ENCODE measurements at regions not wholly inside any gene's neighbourhood (a gene's known extent, or its start where the extent isn't known, plus 50 kb on each side); places are given as distances from the start of the nearest gene placed in this dataset.

DNA sequence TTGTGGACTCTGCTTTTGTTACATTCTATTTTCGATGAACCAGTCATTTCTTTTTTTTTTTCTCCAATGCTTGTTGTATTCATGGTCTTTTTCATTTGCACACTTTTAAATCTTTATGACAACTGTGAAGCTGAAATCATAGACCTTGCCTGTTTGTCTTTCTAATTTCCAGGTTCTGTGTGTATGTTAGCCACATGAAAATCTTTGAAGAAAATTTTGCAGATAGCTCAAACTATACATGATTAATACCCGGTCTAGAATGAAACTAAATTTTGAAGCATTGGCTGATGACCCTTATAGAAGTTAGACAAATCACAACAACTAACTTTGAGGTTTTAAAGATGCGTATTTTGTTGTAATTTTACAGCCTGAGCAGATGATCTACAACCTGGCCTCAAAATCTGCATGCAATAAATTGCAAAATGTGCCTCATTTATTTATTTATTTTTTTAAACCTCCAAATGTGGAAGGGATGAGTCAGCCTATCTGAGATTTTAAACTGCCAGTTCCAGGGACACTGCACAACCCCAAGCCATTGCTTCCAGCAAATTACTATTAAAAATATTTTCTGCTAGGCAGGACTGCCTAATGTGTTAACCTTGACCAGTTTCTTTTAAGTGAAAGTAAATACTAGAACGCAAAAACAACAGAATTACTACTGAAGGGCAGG is 96.3 kb upstream of the NAV3 start:
- TF ChIP-seq POLR2A (IDR thresholded peaks at IDR 0.05) (no peak), POLR2AphosphoS5 (IDR thresholded peaks at IDR 0.05) (no peak), EP300 (IDR thresholded peaks at IDR 0.05) (no peak)
- TF ChIP-seq, protein P1, sequence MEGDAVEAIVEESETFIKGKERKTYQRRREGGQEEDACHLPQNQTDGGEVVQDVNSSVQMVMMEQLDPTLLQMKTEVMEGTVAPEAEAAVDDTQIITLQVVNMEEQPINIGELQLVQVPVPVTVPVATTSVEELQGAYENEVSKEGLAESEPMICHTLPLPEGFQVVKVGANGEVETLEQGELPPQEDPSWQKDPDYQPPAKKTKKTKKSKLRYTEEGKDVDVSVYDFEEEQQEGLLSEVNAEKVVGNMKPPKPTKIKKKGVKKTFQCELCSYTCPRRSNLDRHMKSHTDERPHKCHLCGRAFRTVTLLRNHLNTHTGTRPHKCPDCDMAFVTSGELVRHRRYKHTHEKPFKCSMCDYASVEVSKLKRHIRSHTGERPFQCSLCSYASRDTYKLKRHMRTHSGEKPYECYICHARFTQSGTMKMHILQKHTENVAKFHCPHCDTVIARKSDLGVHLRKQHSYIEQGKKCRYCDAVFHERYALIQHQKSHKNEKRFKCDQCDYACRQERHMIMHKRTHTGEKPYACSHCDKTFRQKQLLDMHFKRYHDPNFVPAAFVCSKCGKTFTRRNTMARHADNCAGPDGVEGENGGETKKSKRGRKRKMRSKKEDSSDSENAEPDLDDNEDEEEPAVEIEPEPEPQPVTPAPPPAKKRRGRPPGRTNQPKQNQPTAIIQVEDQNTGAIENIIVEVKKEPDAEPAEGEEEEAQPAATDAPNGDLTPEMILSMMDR (IDR thresholded peaks at IDR 0.05) = no peak
